ENCODE measurements at regions not wholly inside any gene's neighbourhood (a gene's known extent, or its start where the extent isn't known, plus 50 kb on each side); places are given as distances from the start of the nearest gene placed in this dataset.
"Not testable (repeated sequence)": the region's sequence is repeated elsewhere in the genome, so short reads cannot be mapped to it uniquely, and the experiment has no call there.

- no peak for DNase-seq (ENCODE audit: low read depth in 2 of 3, low spot score in 2 of 3)
Observed at GRCh38 chr4:138513535-138513934, 271.4 kb upstream of the SLC7A11 start.

GRCh38 chr4:138512756-138513155 is 270.6 kb upstream of the SLC7A11 start:
- no peak for DNase-seq (ENCODE audit: low read depth in 2 of 3, low spot score in 2 of 3)

DNA sequence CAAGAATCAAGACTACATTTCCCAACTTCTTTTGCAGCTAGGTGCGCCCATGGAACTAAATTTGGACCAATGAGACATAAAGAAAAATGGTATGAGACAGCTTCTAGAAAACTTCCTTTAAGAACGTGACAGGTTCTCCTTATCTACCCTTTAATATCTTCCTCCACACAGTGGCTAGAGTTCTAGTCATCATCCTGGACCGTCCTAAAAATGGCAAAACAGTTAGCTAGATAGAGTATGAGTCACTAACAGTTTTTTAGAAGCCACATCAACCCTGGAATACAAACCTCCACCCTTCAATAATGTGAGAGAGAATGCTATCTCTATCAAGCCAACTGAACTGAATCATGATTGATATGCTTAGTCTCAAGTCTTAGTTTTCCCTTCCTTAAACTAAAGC is 267.9 kb upstream of the SLC7A11 start:
- no peak for DNase-seq (ENCODE audit: low read depth in 2 of 3, low spot score in 2 of 3)

- no peak for DNase-seq (ENCODE audit: low read depth in 2 of 3, low spot score in 2 of 3)
Observed at GRCh38 chr4:138509346-138509745, 267.2 kb upstream of the SLC7A11 start.

- DNase-seq (ENCODE audit: low read depth in 2 of 3, low spot score in 2 of 3) = no peak
Observed at GRCh38 chr4:138507522-138507921, 265.4 kb upstream of the SLC7A11 start.

GRCh38 chr4:138501614-138502013 is 259.5 kb upstream of the SLC7A11 start:
- DNase-seq (ENCODE audit: low read depth in 2 of 3, low spot score in 2 of 3) = no peak

- DNase-seq (ENCODE audit: low read depth in 2 of 3, low spot score in 2 of 3) = no peak
Observed at GRCh38 chr4:138500869-138501268, 258.7 kb upstream of the SLC7A11 start.

DNA sequence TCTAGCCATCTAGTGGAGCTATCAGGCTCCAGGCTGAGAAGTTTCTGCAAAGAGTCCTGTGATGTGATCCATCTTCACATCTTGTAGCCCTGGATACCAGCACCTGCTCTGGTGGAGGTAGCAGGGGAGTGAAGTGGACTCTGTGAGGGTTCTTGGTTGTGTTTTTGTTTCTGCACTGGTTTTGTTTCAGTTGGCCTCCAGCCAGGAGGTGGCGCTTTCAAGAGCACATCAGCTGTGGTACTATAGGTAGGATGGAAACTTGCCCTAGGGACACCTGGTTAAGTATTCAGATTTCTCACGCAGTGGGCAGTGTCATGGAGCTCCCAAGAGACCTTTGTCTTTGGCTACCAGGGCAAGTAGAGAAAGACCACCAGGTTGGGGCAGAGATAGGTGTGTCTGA is 257.5 kb upstream of the SLC7A11 start:
- DNase-seq (ENCODE audit: low read depth in 2 of 3, low spot score in 2 of 3) = no peak

DNA sequence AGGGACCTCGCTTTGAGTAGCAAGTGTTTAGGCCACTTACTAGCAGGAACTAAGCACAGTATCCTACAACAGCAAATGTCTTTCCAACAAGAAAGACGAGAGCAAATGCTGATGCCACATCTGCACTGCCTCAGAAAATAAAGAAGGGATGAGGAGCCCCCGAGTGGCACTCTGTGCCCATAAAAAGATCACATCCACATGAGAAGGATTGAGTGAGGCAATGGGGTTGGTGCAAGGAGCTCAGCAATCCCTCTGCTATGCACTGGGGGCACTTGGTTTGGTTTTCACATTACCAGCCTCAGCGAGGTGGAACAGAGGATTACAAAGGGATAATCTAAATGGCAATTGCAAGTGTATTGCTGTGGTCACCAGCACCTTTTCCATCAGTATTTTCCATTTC is 252.8 kb upstream of the SLC7A11 start:
- no peak for DNase-seq (ENCODE audit: low read depth in 2 of 3, low spot score in 2 of 3)

- DNase-seq (ENCODE audit: low read depth in 2 of 3, low spot score in 2 of 3) = no peak
Observed at GRCh38 chr4:138494116-138494515, 252.0 kb upstream of the SLC7A11 start.

- DNase-seq (ENCODE audit: low read depth in 2 of 3, low spot score in 2 of 3) = no peak
Observed at GRCh38 chr4:138492176-138492575, 250.0 kb upstream of the SLC7A11 start.

DNA sequence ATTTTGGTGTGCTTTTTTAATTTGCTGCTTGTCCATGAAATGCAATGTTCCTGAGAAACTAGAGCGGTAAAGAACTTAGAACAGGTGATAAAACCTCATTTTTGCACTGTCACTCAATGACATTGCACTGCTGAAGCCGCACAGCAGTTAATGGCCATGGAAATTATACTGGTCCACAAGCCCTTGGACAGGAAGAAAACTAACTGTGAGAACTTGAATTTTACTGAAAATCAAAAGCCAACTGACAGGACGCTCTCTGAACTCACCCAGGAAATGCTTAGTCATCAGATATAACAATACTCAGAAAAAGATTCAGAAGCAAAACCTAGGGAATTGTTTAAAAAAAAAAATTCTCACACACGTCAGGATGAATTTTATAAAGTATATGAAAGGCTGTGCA is 246.4 kb upstream of the SLC7A11 start:
- no peak for DNase-seq (ENCODE audit: low read depth in 2 of 3, low spot score in 2 of 3)

DNA sequence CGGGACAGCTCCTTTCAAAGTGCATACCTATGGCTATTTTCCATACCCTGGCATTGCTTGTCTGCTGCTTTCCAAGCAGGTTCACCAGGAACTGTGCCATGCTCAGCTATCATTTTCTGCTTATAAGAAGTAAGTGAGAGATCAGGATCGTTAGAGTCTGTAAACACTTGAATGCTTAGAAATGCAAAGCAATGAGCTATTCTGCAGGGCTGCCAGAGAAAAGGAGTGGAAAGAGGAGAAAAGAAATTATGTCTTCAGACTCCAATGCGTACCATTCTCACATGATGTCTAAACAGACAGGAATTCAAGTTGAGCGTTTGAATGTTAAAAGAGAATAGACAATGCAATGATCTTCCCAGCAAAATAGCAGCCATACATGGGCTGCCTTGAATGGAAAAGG is 245.5 kb upstream of the SLC7A11 start:
- DNase-seq (ENCODE audit: low read depth in 2 of 3, low spot score in 2 of 3) = no peak

GRCh38 chr4:138487230-138487629 is 245.1 kb upstream of the SLC7A11 start:
- no peak for DNase-seq (ENCODE audit: low read depth in 2 of 3, low spot score in 2 of 3)

DNA sequence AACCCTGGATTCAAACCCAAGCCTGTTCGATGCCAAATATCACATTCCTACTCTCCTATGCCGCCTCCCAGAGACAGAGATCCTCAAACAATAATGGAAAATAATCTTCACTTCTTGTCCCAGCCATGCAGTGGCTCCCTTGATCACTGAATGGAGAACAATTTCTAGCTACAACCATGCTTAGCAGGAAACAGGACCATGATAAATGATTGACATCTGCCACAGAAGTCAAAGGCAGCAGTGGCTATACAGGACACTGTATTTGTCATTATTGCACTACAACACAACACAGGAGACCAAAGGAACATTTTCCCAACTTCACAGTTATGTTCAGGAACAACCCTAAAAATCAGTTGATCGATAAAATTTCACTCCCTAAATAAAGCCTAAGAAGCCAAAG is 243.3 kb upstream of the SLC7A11 start:
- no peak for DNase-seq (ENCODE audit: low read depth in 2 of 3, low spot score in 2 of 3)

GRCh38 chr4:138475116-138475515 is 233.0 kb upstream of the SLC7A11 start:
- DNase-seq (ENCODE audit: low read depth in 2 of 3, low spot score in 2 of 3) = no peak

- DNase-seq (ENCODE audit: low read depth in 2 of 3, low spot score in 2 of 3) = no peak
Observed at GRCh38 chr4:138473339-138473738, 231.2 kb upstream of the SLC7A11 start.

DNA sequence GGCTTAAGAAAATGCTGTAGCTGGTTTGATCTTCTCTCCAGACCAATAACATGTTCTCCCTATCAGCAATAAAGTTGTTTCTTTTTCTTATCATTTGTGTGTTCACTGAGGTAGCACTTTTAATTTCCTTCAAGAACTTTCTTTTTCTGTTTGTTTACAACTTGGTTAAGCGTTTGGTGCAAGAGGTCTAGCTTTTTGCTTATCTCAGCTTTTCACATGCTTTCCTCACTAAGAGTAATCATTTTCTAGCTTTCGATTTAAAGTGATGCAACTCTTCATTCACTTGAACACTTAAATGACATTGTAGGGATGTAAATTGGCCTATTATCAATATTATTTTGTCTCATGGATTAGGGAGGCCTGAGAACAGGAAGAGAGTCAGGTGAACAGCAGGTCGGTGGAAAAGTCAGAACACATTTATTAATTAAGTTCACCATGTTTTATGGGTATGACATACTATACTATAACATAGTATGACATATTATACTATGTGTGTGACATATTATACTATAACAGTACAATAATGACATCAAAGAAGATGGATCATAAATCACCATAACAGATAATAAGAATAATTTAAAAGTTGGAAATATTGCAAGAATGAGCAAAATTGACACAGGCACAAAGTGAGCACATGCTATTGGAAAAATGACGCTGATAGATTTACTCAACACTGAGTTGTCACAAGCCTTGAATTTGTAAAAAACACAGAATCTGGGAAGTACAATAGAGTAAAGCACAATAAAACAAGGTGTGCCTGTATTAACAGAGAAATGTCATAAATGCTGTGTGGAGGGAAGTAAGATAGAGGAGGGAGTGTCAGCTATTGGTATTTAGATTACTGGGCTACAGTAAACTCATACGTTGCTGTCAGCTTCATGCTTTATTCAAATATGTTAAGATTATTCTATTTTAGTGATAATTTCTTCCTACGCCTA is 218.6 kb upstream of the SLC7A11 start:
- DNase-seq (ENCODE audit: low read depth in 2 of 3, low spot score in 2 of 3) = no peak

- DNase-seq (ENCODE audit: low read depth in 2 of 3, low spot score in 2 of 3) = no peak
Observed at GRCh38 chr4:138458751-138459150, 216.6 kb upstream of the SLC7A11 start.

GRCh38 chr4:138456349-138456748 is 214.2 kb upstream of the SLC7A11 start:
- DNase-seq (ENCODE audit: low read depth in 2 of 3, low spot score in 2 of 3) = not testable (repeated sequence)

DNA sequence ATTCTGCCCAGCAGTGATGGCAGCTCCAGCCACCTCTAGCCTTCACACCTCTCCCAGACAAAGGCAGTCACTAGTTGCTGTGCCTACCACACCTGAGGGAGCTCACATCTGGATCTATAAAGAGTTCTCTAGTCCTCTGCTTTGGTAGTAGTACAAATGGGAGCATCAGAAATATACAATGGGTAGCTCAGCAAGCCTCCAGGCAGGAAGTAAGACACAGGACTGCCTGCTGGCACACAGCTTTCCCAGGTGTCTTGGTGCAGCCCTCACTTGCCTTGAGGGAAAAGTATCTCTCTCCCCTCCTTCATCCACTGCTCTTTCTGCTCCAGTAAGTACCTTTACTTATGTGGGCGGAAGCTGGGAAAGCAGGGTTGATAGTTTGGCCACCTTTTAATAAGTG is 212.9 kb upstream of the SLC7A11 start:
- no peak for DNase-seq (ENCODE audit: low read depth in 2 of 3, low spot score in 2 of 3)

GRCh38 chr4:138452826-138453225 is 210.7 kb upstream of the SLC7A11 start:
- DNase-seq (ENCODE audit: low read depth in 2 of 3, low spot score in 2 of 3) = no peak

GRCh38 chr4:138451276-138451663 is 209.1 kb upstream of the SLC7A11 start:
- DNase-seq (ENCODE audit: low read depth in 2 of 3, low spot score in 2 of 3) = no peak

Data from activated CD8-positive, alpha-beta memory T cell treated with anti-CD3 and anti-CD28 coated beads for 48 hours (primary cell).